GM20000 (cell line): ENCODE measurements at regions not wholly inside any gene's neighbourhood (a gene's known extent, or its start where the extent isn't known, plus 50 kb on each side); places are given as distances from the start of the nearest gene placed in this dataset.

Experiments
- DNase-seq: peaks from one replicate; pipeline ENCODE4 v3.0.0; 2012; ENCODE audit warnings: low spot score
- TF ChIP-seq, protein P1 (sequence below): IDR thresholded peaks from 2 replicates; pipeline ENCODE4 v1.5.1; 2012; ENCODE audit warnings: mild to moderate bottlenecking, control low read depth; ENCODE audit errors: extremely low read depth, missing control alignments

DNA sequence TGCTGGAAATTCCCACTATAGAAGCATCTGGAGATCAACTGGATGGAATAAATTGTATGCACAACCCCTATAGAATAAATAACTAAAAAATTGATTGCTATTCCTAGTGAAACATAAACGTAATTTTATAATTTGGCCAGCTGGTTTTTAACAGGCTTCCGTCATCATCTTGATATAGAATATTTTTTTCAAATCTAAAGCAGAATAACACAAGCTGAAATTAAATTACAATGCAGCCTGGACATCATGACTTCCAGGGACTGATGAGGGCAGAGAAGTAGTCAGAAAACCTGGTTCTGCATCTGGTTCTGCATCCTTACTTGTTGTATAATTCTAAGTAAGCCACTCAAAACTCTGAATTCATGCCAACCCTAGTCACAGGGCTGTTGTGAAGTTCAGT is 146.1 kb downstream of the MEX3B start:
- TF ChIP-seq, protein P1, sequence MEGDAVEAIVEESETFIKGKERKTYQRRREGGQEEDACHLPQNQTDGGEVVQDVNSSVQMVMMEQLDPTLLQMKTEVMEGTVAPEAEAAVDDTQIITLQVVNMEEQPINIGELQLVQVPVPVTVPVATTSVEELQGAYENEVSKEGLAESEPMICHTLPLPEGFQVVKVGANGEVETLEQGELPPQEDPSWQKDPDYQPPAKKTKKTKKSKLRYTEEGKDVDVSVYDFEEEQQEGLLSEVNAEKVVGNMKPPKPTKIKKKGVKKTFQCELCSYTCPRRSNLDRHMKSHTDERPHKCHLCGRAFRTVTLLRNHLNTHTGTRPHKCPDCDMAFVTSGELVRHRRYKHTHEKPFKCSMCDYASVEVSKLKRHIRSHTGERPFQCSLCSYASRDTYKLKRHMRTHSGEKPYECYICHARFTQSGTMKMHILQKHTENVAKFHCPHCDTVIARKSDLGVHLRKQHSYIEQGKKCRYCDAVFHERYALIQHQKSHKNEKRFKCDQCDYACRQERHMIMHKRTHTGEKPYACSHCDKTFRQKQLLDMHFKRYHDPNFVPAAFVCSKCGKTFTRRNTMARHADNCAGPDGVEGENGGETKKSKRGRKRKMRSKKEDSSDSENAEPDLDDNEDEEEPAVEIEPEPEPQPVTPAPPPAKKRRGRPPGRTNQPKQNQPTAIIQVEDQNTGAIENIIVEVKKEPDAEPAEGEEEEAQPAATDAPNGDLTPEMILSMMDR = no peak

DNA sequence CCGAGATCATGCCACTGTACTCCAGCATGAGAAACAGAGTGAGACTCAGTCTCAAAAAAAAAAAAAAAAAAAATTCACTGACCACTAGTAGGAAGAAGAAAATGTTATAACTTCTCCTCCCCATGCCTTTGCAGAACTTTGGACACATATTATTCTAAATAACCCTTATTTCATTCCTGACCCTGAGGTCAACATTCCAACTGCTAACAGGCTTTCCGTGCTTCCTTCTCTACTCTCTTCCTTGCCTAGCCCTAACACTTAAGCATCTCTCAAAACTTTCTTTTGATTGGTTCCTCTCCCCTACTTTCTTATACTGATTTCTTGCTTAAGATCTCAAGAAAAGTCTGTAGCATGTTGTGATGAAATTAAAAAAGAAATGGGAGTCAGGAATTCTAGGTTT is 146.8 kb downstream of the MEX3B start:
- TF ChIP-seq, protein P1 = no peak
- DNase-seq = no peak

More for the DNA sequence above, 146.1 kb downstream of the MEX3B start:
- DNase-seq = no peak

DNA sequence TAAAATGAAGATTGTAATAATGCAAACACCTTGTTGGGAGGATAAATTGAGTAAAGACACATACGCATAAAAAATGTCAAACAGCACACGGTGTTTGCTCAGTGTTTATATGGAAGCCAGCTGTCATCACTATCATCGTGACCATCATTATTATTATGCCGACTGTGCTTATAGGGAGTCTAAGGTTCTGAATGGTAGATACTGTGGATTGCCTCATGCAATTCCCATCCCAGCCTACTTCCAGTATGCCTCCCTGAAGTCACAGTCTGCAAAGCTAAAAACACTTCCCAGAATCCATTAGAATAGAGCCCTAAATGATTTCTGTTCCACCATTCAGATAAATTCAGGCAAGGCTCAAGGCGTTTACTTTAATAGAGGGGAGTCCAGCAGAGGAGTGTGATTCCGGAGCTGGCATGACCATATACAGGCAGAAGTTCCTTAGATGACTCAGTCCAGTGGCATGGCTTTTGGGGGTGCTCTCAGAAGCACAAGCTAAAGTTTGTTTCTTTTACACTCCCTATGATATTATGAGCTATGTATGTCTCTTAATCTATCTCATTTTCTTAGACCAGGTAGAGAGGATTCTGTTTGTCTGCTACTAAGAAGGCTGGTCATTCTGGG is 148.7 kb downstream of the MEX3B start:
- no peak for DNase-seq

DNA sequence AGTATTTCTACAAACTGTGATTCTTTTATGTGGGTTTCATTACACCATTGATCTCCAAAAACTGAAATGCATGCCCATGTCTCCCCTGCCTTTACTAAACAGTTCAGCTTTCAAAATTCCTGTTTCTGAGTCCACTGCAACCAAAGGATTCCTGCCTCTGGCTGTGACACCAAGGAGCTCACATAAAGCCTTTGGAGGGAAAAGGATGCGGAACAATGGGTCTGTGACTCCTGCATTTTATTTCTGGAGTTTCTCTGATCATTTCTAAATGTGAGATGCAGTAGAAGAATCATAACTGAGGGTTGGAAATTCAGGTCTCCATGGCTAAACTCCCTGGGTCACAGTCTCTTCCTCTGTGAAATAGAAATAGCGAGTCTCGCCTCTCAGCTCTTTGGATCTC is 149.5 kb downstream of the MEX3B start:
- TF ChIP-seq, protein P1 = no peak
- DNase-seq = no peak

More for the DNA sequence above, 148.7 kb downstream of the MEX3B start:
- TF ChIP-seq, protein P1 = no peak

DNA sequence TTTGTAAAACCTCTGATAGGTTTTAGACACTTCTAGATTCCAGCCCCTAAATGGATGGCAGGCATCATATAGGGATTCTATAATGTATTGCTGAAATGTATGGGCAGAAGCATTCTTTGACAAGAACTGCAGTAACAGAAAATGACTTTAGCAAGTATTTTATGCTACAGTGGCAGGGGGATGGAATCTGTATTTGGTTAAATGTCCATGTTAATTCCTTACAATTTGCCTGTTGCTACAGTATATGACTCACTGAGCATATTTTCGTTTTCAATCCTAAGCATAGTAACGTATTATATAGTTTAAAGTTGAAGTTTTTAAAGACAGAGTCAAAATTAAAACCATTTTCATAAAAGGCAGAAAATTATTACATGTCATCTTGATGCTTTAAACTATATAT is 150.1 kb downstream of the MEX3B start:
- TF ChIP-seq, protein P1 = no peak

DNA sequence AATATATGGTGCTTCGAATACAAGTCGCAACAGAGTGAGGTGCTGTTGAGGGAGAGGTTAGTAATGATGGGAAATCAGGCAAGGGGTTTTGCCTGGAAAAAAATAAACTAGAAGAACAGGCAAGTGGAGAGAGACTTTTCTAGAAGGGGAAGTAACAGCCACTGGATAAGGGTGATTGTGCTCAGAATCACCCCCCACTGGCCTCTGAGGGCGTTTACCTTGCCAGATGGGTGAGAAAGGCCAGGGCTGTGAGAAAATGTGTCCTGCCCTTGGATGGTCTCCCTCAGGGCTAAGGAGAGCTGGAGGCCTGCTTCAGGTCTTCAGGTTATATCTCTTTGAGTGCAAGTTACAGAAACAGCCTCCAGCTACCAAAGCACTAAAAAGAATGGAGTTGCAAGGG is 151.8 kb downstream of the MEX3B start:
- DNase-seq = no peak
- TF ChIP-seq, protein P1 = no peak

More for the DNA sequence above, 150.1 kb downstream of the MEX3B start:
- no peak for DNase-seq

DNA sequence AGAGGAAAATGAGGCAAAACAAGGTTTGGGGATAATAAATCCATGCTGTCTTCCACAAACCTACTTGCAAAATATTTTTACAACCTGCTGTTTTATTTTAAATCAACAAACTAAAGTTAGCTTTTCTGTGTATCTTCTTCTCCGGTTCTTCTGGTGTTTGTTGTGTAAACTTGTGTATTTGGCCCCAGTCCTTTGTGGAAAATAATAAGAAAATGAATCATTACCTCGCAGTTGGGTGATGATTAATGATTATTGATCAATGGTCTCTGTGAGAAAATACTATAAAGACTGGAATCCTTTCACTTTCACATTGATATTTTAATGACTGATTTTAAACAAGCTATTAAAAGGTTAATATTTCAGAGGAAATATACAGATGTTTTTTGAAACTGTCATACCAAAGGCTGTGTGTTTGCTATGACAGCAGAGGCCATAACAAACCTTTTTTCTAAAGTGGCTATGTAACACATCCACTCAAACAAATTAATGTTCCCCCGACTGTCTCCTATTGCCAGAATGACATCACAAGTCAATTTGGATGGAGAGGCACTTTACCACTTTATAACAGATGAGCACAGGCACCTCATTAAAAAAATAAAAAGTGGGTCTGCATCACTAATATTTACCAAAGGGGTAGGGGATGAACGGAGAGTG is 152.5 kb downstream of the MEX3B start:
- TF ChIP-seq, protein P1 = no peak
- DNase-seq = no peak
